ENCODE measurements at regions not wholly inside any gene's neighbourhood (a gene's known extent, or its start where the extent isn't known, plus 50 kb on each side); places are given as distances from the start of the nearest gene placed in this dataset.

DNA sequence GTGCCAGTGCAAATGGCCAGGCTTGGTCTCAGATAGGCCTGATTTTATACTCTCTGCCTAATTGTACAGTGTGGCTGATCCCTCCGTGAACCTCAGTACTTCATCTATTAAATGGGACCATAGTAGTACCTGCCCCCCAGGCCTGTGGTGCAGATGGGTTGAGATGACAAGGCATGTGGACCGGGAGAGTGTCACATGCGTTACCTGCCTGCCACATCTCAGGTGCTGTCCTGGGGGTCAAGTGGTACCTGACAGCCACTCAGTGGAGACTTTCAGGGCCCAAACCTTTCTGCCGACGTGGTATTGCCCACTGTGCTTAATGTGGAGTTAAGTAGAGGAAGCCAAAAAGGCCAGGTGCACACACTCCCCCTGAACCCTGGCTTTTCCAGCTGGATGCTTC lies 197.3 kb downstream of the FOXD2 start:
- Histone ChIP-seq H4K20me1 (ENCODE audit: insufficient read depth) (no peaks in the 10 kb centered on the region), H3K4me2 (no peak overlapping the region), H2AFZ (no peak overlapping the region), H3K4me1 (replicated peaks; ENCODE audit: insufficient read depth) (no peaks in the 10 kb centered on the region), H3F3A (ENCODE audit: insufficient read depth, low read depth) (no peaks in the 10 kb centered on the region), H3K27me3 (ENCODE audit: insufficient read depth, low read depth) (0 out of 2 replicates have a peak, but pooled peaks cover 5% of the 10 kb centered on the region), H3K9me3 (ENCODE audit: insufficient read depth, low read depth) (no peaks in the 10 kb centered on the region; the same call in 1 of the 2 replicates), H3K79me2 (ENCODE audit: low read depth) (no peaks in the 10 kb centered on the region), H3K9me2 (ENCODE audit: insufficient read depth) (no peaks in the 10 kb centered on the region), H3K36me3 (ENCODE audit: low read depth) (no peaks in the 10 kb centered on the region), H3K27ac (no peak overlapping the region), H3K4me3 (no peak overlapping the region)
- POLR2A ChIA-PET (ENCODE audit: unreplicated experiment), result no interaction called here
- intact Hi-C loops (cut with micrococcal nuclease; ENCODE audit: unreplicated experiment), result no loop called here
- TF ChIP-seq, protein P1, sequence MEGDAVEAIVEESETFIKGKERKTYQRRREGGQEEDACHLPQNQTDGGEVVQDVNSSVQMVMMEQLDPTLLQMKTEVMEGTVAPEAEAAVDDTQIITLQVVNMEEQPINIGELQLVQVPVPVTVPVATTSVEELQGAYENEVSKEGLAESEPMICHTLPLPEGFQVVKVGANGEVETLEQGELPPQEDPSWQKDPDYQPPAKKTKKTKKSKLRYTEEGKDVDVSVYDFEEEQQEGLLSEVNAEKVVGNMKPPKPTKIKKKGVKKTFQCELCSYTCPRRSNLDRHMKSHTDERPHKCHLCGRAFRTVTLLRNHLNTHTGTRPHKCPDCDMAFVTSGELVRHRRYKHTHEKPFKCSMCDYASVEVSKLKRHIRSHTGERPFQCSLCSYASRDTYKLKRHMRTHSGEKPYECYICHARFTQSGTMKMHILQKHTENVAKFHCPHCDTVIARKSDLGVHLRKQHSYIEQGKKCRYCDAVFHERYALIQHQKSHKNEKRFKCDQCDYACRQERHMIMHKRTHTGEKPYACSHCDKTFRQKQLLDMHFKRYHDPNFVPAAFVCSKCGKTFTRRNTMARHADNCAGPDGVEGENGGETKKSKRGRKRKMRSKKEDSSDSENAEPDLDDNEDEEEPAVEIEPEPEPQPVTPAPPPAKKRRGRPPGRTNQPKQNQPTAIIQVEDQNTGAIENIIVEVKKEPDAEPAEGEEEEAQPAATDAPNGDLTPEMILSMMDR (conservative IDR thresholded peaks at IDR 0.05), result no peak
- no peak for TF ChIP-seq EZH2 (IDR thresholded peaks at IDR 0.05; ENCODE audit: low read depth)
- BruUV-seq (replicated peaks), result no TSS peak
- DNase-seq, result no peak
- CTCF ChIA-PET, result no interaction called here

DNA sequence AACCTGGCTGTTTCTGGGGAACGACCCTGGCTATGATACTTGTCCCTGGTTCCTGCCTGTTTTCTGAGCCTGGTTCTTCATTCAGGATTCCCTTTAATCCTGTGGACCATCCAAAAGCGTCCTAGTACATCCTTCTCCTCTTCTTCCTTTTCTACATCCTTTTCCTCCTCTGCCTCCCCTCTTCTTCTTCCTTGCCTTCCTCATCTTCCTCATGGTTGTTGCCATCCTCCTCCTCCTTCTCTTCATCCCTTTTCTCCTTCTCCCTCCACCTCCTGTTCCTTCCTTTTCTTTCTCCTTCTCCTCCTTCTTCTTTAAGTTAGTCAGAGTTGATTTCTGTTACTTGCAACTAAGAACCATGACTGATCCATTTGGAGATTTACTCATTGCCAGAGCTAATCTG lies 197.8 kb downstream of the FOXD2 start:
- intact Hi-C loops (cut with micrococcal nuclease; ENCODE audit: unreplicated experiment), result no loop called here
- no peaks in the 10 kb centered on the region for H3K79me2 ChIP-seq (ENCODE audit: low read depth)
- no peaks in the 10 kb centered on the region for H3K36me3 ChIP-seq (ENCODE audit: low read depth)
- TF ChIP-seq, protein P1 (conservative IDR thresholded peaks at IDR 0.05), result no peak
- no peak for TF ChIP-seq EZH2 (IDR thresholded peaks at IDR 0.05; ENCODE audit: low read depth)
- H3K9me2 ChIP-seq (ENCODE audit: insufficient read depth), result no peaks in the 10 kb centered on the region
- no peak overlapping the region for H3K4me3 ChIP-seq
- H3K4me2 ChIP-seq, result no peak overlapping the region
- POLR2A ChIA-PET (ENCODE audit: unreplicated experiment), result no interaction called here
- H3K27ac ChIP-seq, result no peak overlapping the region
- CTCF ChIA-PET, result no interaction called here
- no TSS peak for BruUV-seq (replicated peaks)
- H3K4me1 ChIP-seq (replicated peaks; ENCODE audit: insufficient read depth), result no peaks in the 10 kb centered on the region
- H3K9me3 ChIP-seq (ENCODE audit: insufficient read depth, low read depth), result no peaks in the 10 kb centered on the region
- H2AFZ ChIP-seq, result no peak overlapping the region
- no peaks in the 10 kb centered on the region for H4K20me1 ChIP-seq (ENCODE audit: insufficient read depth)
- H3K27me3 ChIP-seq (ENCODE audit: insufficient read depth, low read depth), result 0 out of 2 replicates have a peak, but pooled peaks cover 5% of the 10 kb centered on the region
- no peaks in the 10 kb centered on the region for H3F3A ChIP-seq (ENCODE audit: insufficient read depth, low read depth)
- no peak for DNase-seq

DNA sequence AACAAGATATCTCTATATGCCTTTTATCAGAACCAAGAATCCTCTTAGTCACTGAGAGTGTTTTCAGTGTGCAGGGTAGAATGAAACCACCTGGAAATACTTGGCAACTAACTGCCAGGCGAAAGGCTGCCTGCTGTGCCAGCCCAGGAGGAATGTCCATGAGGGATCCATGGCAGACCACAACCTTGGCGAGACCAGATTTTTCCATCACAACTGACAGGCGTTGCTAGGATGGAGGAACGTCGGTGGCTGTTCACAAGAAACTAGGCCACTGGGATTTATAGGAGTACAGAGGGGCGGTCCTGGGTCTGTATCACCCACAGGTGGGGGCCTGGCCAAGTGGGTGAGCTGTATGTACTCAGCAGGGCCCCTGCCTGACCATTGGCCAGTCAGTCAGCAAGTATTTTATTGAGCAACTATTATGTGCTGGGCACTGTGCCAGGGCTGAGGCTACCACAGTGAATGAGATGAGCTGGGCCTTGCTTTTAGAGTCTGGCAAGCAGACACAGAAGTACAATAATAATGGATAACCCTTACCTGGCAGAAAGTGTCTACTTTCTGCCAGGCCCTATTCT lies 199.4 kb downstream of the FOXD2 start:
- no peaks in the 10 kb centered on the region for H4K20me1 ChIP-seq (ENCODE audit: insufficient read depth)
- H3K79me2 ChIP-seq (ENCODE audit: low read depth), result no peaks in the 10 kb centered on the region
- no peak overlapping the region for H3K27ac ChIP-seq
- no peak overlapping the region for H2AFZ ChIP-seq
- no peaks in the 10 kb centered on the region for H3F3A ChIP-seq (ENCODE audit: insufficient read depth, low read depth)
- no peaks in the 10 kb centered on the region for H3K9me2 ChIP-seq (ENCODE audit: insufficient read depth)
- H3K4me3 ChIP-seq, result no peak overlapping the region
- ChIA-PET POLR2A (ENCODE audit: unreplicated experiment) (no interaction called here), CTCF (no interaction called here)
- H3K4me2 ChIP-seq, result no peak overlapping the region
- intact Hi-C loops (cut with micrococcal nuclease; ENCODE audit: unreplicated experiment), result no loop called here
- H3K4me1 ChIP-seq (replicated peaks; ENCODE audit: insufficient read depth), result no peaks in the 10 kb centered on the region
- H3K36me3 ChIP-seq (ENCODE audit: low read depth), result no peaks in the 10 kb centered on the region
- TF ChIP-seq, protein P1 (conservative IDR thresholded peaks at IDR 0.05), result no peak
- TF ChIP-seq EZH2 (IDR thresholded peaks at IDR 0.05; ENCODE audit: low read depth), result no peak
- H3K27me3 ChIP-seq (ENCODE audit: insufficient read depth, low read depth), result 0 out of 2 replicates have a peak, but pooled peaks cover 5% of the 10 kb centered on the region
- no TSS peak for BruUV-seq (replicated peaks)
- peak in 1 of 2 experiments; percentile 55 for DNase-seq
- H3K9me3 ChIP-seq (ENCODE audit: insufficient read depth, low read depth), result no peaks in the 10 kb centered on the region
